ENCODE measurements at regions not wholly inside any gene's neighbourhood (a gene's known extent, or its start where the extent isn't known, plus 50 kb on each side); places are given as distances from the start of the nearest gene placed in this dataset.
"Not testable (repeated sequence)": the region's sequence is repeated elsewhere in the genome, so short reads cannot be mapped to it uniquely, and the experiment has no call there.

DNA sequence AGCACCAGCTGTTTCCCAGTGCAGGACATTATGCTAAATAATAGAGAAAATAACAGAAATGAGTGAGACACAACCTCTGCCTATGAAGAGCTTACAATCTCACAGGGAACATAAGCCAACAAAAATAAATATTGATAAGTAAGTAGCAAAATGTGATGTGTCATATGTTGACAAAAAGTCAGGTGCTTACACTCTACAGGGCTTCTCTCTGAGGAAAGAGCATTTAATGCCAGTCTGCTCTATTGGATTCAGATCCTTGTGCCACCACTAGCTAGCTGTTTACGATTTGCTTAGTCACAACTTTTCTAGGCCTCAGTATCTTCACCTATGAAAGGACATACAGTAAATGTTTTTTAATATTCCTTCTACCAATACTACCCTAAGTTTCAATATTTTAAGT, 500.9 kb upstream of the NAALADL2 start:
- H3K27me3 ChIP-seq (ENCODE audit: control insufficient read depth, insufficient read depth, low read length), result no peaks in the 10 kb centered on the region
- no peak overlapping the region for H3K9ac ChIP-seq (ENCODE audit: low read length in 3 of 3)
- H3K27ac ChIP-seq (ENCODE audit: low read depth in 2 of 2, low read length in 2 of 2), result no peak overlapping the region
- no peak for FAIRE-seq
- H3K4me1 ChIP-seq (ENCODE audit: control insufficient read depth in 2 of 3, insufficient read depth in 2 of 3, low read depth in 1 of 3, low read length in 3 of 3), result peaks cover 0 to 6% (median 0%) of the 10 kb centered on the region in 3 donors
- no peaks in the 10 kb centered on the region for H3K36me3 ChIP-seq (ENCODE audit: control insufficient read depth in 2 of 3, insufficient read depth in 3 of 3, low read length in 3 of 3)
- no peaks in the 10 kb centered on the region for H3K9me3 ChIP-seq (ENCODE audit: control insufficient read depth in 2 of 3, insufficient read depth in 1 of 3, low read length in 3 of 3)
- H3K4me3 ChIP-seq (ENCODE audit: low read length in 3 of 3), result no peak overlapping the region
- no peak for DNase-seq
- intact Hi-C loops (cut with DNase I), result no loop called here
- no peak for TF ChIP-seq CTCF (IDR thresholded peaks at IDR 0.05; ENCODE audit: borderline replicate concordance, extremely low read depth, insufficient read depth)

GRCh38 chr3:174362556-174362955, 496.6 kb upstream of the NAALADL2 start:
- no peak for DNase-seq
- FAIRE-seq, result no peak
- Histone ChIP-seq H3K27ac (ENCODE audit: low read depth in 2 of 2, low read length in 2 of 2) (no peak overlapping the region), H3K4me1 (ENCODE audit: control insufficient read depth in 2 of 3, insufficient read depth in 2 of 3, low read depth in 1 of 3, low read length in 3 of 3) (peaks cover 0 to 11% (median 0%) of the 10 kb centered on the region in 3 donors), H3K9ac (ENCODE audit: low read length in 3 of 3) (no peak overlapping the region), H3K9me3 (ENCODE audit: control insufficient read depth in 2 of 3, insufficient read depth in 1 of 3, low read length in 3 of 3) (no peaks in the 10 kb centered on the region), H3K27me3 (ENCODE audit: control insufficient read depth, insufficient read depth, low read length) (no peaks in the 10 kb centered on the region), H3K36me3 (ENCODE audit: control insufficient read depth in 2 of 3, insufficient read depth in 3 of 3, low read length in 3 of 3) (no peaks in the 10 kb centered on the region), H3K4me3 (ENCODE audit: low read length in 3 of 3) (no peak overlapping the region)
- intact Hi-C loops (cut with DNase I), result no loop called here
- no peak for TF ChIP-seq CTCF (IDR thresholded peaks at IDR 0.05; ENCODE audit: borderline replicate concordance, extremely low read depth, insufficient read depth)

DNA sequence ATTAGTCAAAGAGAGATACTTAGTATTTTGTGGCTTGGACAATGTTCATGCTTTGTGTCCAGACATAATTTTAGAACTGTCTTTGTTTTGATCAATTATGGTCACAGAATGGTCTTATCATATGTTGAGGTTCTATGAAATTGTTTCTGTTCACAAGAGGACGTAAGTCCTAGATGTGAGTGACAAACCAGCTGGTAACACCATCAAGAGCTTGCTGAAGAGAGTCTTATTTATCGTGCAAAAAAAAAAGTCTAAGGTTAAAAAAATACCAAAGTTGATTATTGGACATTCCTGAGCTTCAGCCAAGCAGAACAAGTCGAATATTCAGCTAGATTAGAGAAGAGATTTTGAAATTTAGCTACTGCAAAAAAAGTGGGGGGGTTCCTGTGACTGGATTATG, 495.9 kb upstream of the NAALADL2 start:
- Histone ChIP-seq H3K36me3 (ENCODE audit: control insufficient read depth in 2 of 3, insufficient read depth in 3 of 3, low read length in 3 of 3) (no peaks in the 10 kb centered on the region), H3K9me3 (ENCODE audit: control insufficient read depth in 2 of 3, insufficient read depth in 1 of 3, low read length in 3 of 3) (no peaks in the 10 kb centered on the region), H3K4me1 (ENCODE audit: control insufficient read depth in 2 of 3, insufficient read depth in 2 of 3, low read depth in 1 of 3, low read length in 3 of 3) (peaks cover 0 to 11% (median 0%) of the 10 kb centered on the region in 3 donors), H3K4me3 (ENCODE audit: low read length in 3 of 3) (no peak overlapping the region), H3K9ac (ENCODE audit: low read length in 3 of 3) (no peak overlapping the region), H3K27me3 (ENCODE audit: control insufficient read depth, insufficient read depth, low read length) (no peaks in the 10 kb centered on the region), H3K27ac (ENCODE audit: low read depth in 2 of 2, low read length in 2 of 2) (no peak overlapping the region)
- TF ChIP-seq CTCF (IDR thresholded peaks at IDR 0.05; ENCODE audit: borderline replicate concordance, extremely low read depth, insufficient read depth), result no peak
- peak in 1 of 5 donors; percentile 2 for DNase-seq
- no peak for FAIRE-seq
- intact Hi-C loops (cut with DNase I), result no loop called here

DNA sequence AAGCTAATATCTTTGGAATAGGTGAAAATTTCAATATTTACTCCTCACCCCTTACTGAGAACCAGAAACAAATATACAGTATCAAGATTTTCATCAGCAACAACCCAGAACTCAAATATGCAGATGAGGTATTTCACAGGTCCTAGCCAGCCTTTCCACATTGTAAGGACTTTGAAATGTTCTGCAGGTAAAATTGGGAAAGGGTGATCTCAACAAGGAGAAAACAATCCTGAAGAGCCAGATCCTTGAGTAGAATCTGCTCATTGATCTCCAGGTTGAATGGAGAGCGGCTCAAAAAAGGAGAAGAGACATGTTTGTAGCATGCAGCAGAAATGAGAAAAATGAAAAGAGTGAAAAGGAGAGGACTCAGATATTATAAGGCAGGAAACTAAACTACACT, 493.3 kb upstream of the NAALADL2 start:
- DNase-seq, result no peak
- H3K27ac ChIP-seq (ENCODE audit: low read depth in 2 of 2, low read length in 2 of 2), result no peak overlapping the region
- H3K36me3 ChIP-seq (ENCODE audit: control insufficient read depth in 2 of 3, insufficient read depth in 3 of 3, low read length in 3 of 3), result no peaks in the 10 kb centered on the region
- FAIRE-seq, result no peak
- TF ChIP-seq CTCF (IDR thresholded peaks at IDR 0.05; ENCODE audit: borderline replicate concordance, extremely low read depth, insufficient read depth), result no peak
- H3K4me3 ChIP-seq (ENCODE audit: low read length in 3 of 3), result no peak overlapping the region
- H3K9me3 ChIP-seq (ENCODE audit: control insufficient read depth in 2 of 3, insufficient read depth in 1 of 3, low read length in 3 of 3), result no peaks in the 10 kb centered on the region
- no peak overlapping the region for H3K9ac ChIP-seq (ENCODE audit: low read length in 3 of 3)
- no peaks in the 10 kb centered on the region for H3K27me3 ChIP-seq (ENCODE audit: control insufficient read depth, insufficient read depth, low read length)
- intact Hi-C loops (cut with DNase I), result no loop called here
- H3K4me1 ChIP-seq (ENCODE audit: control insufficient read depth in 2 of 3, insufficient read depth in 2 of 3, low read depth in 1 of 3, low read length in 3 of 3), result peaks cover 0 to 11% (median 0%) of the 10 kb centered on the region in 3 donors

DNA sequence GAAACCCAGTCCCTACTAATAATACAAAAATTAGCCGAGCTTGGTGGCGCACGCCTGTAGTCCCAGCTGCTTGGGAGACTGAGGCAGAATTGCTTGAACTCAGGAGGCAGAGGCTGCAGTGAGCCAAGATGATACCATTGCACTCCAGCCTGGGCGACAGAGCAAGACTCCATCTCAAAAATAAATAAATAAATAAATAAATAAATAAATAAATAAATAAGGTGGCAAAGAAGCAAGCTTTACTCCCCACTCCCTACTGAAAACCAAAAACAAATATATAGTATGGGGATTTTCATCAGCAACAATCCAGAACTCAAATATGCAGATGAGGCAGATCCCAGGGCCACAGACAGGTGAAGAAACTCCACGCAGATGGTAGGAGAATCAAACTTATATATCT, 492.2 kb upstream of the NAALADL2 start:
- H3K27ac ChIP-seq (ENCODE audit: low read depth in 2 of 2, low read length in 2 of 2); intact Hi-C loops (cut with DNase I); H3K9me3 ChIP-seq (ENCODE audit: control insufficient read depth in 2 of 3, insufficient read depth in 1 of 3, low read length in 3 of 3); FAIRE-seq; DNase-seq; H3K9ac ChIP-seq (ENCODE audit: low read length in 3 of 3); H3K36me3 ChIP-seq (ENCODE audit: control insufficient read depth in 2 of 3, insufficient read depth in 3 of 3, low read length in 3 of 3); H3K27me3 ChIP-seq (ENCODE audit: control insufficient read depth, insufficient read depth, low read length); H3K4me3 ChIP-seq (ENCODE audit: low read length in 3 of 3): not testable (repeated sequence)
- H3K4me1 ChIP-seq (ENCODE audit: control insufficient read depth in 2 of 3, insufficient read depth in 2 of 3, low read depth in 1 of 3, low read length in 3 of 3), result peaks cover 0 to 11% (median 0%) of the 10 kb centered on the region in 3 donors

Data from kidney (tissue), 13 donors.